IMR-90 (cell line): ENCODE measurements at regions not wholly inside any gene's neighbourhood (a gene's known extent, or its start where the extent isn't known, plus 50 kb on each side); places are given as distances from the start of the nearest gene placed in this dataset.

Source experiments
- ATAC-seq: fragments of 200-7000 bp; cut with Tn5 transposase; 2 replicates; pipeline ENCODE4 v1.9.1; 2020; ENCODE audit warnings: low read depth, mild to moderate bottlenecking, moderate library complexity
- BruUV-seq: library from RNA; stranded (reverse); fragments of 400-500 nt; replicated peaks from 2 replicates; lab custom pipeline; 2021; lab: Mats Ljungman, UMichigan
- CTCF ChIA-PET: fragments of 300-600 bp; formaldehyde crosslinking; extraction: SDS; loops from one replicate; lab custom pipeline; 2021; ENCODE audit warnings: antibody characterized with exemption; lab: Yijun Ruan, JAX
- POLR2A ChIA-PET: fragments of 300-600 bp; sonication (Branson Sonifier 250); formaldehyde crosslinking; loops from one replicate; lab custom pipeline; 2022; ENCODE audit warnings: antibody characterized with exemption; ENCODE audit not compliant: unreplicated experiment; lab: Charles Lee
- DNase-seq: peaks from one replicate; pipeline ENCODE4 v3.0.0; 2013
- H2AFZ ChIP-seq: replicated peaks from 2 replicates; pipeline ENCODE3; 2013; ENCODE audit warnings: low read length, mild to moderate bottlenecking; ENCODE audit not compliant: poor library complexity
- H2AK5ac ChIP-seq: 2 replicates; pipeline ENCODE4 v1.6.1; 2013; ENCODE audit warnings: low read depth, low read length, inconsistent platforms
- H2AK9ac ChIP-seq: replicated peaks from 2 replicates; pipeline ENCODE3; 2013; ENCODE audit warnings: mild to moderate bottlenecking, low read depth, low read length, moderate library complexity; ENCODE audit not compliant: poor library complexity
- H2BK120ac ChIP-seq: 2 replicates; pipeline ENCODE4 v1.6.1; 2013; ENCODE audit warnings: low read depth, low read length, inconsistent platforms
- H2BK15ac ChIP-seq: 3 replicates; pipeline ENCODE4 v1.6.1; 2013; ENCODE audit warnings: low read depth, low read length, inconsistent platforms
- H2BK20ac ChIP-seq: 2 replicates; pipeline ENCODE4 v1.6.1; 2013; ENCODE audit warnings: low read depth, mild to moderate bottlenecking, inconsistent platforms, low read length, moderate library complexity
- H2BK5ac ChIP-seq: 2 replicates; pipeline ENCODE4 v1.6.1; 2013; ENCODE audit warnings: mild to moderate bottlenecking, low read depth, low read length, inconsistent platforms; ENCODE audit not compliant: poor library complexity, severe bottlenecking
- H3K14ac ChIP-seq: replicated peaks from 2 replicates; pipeline ENCODE4 v1.6.1; 2013; ENCODE audit warnings: low read depth, low read length, inconsistent platforms
- H3K18ac ChIP-seq: 2 replicates; pipeline ENCODE4 v1.6.1; 2013; ENCODE audit warnings: low read depth, low read length, control low read depth
- H3K23ac ChIP-seq: 2 replicates; pipeline ENCODE4 v1.6.1; 2013; ENCODE audit warnings: low read depth, low read length, inconsistent platforms
- H3K27ac ChIP-seq: 2 replicates; pipeline ENCODE4 v1.5.1; 2013; ENCODE audit warnings: mild to moderate bottlenecking, control low read depth, low read length; ENCODE audit not compliant: insufficient read depth
- H3K27me3 ChIP-seq: 2 replicates; pipeline ENCODE4 v1.6.1; 2013; ENCODE audit warnings: low read length; ENCODE audit not compliant: control insufficient read depth, insufficient read depth
- H3K36me3 ChIP-seq: 2 replicates; pipeline ENCODE4 v1.6.1; 2013; ENCODE audit warnings: low read length, mixed read lengths; ENCODE audit not compliant: control insufficient read depth, insufficient read depth
- H3K4ac ChIP-seq: 2 replicates; pipeline ENCODE4 v1.6.1; 2013; ENCODE audit warnings: low read depth, low read length, inconsistent platforms
- H3K4me1 ChIP-seq: 2 replicates; pipeline ENCODE4 v1.6.1; 2013; ENCODE audit warnings: low read length, mixed read lengths; ENCODE audit not compliant: control insufficient read depth, insufficient read depth
- H3K4me2 ChIP-seq: 2 replicates; pipeline ENCODE4 v1.6.1; 2013; ENCODE audit warnings: low read depth, mild to moderate bottlenecking, control low read depth, low read length, moderate library complexity
- H3K4me3 ChIP-seq: 2 replicates; pipeline ENCODE4 v1.5.1; 2013; ENCODE audit warnings: low read depth, mild to moderate bottlenecking, control low read depth, low read length, moderate library complexity; ENCODE audit not compliant: insufficient read depth
- H3K56ac ChIP-seq: 2 replicates; pipeline ENCODE4 v1.6.1; 2013; ENCODE audit warnings: low read length, inconsistent platforms; ENCODE audit not compliant: insufficient read depth; ENCODE audit errors: extremely low read depth
- H3K79me1 ChIP-seq, 2 experiments: 2 replicates each; pipeline ENCODE4 v1.6.1; 2013; ENCODE audit warnings: low read length in 2 of 2, inconsistent platforms in 1 of 2, low read depth in 1 of 2
- H3K9ac ChIP-seq: 2 replicates; pipeline ENCODE4 v1.6.1; 2013; ENCODE audit warnings: low read depth, low read length, control low read depth
- H3K9me1 ChIP-seq: 2 replicates; pipeline ENCODE4 v1.6.1; 2013; ENCODE audit warnings: low read length, inconsistent platforms; ENCODE audit not compliant: insufficient read depth
- H3K9me3 ChIP-seq: 2 replicates; pipeline ENCODE4 v1.6.1; 2013; ENCODE audit warnings: low read length; ENCODE audit not compliant: control insufficient read depth, insufficient read depth
- H4K20me1 ChIP-seq: 2 replicates; pipeline ENCODE4 v1.6.1; 2013; ENCODE audit warnings: low read length, inconsistent platforms; ENCODE audit not compliant: insufficient read depth
- H4K5ac ChIP-seq: 2 replicates; pipeline ENCODE4 v1.6.1; 2013; ENCODE audit warnings: mild to moderate bottlenecking, low read depth, low read length, control low read depth
- H4K8ac ChIP-seq, 2 experiments: 2 replicates each; pipeline ENCODE4 v1.6.1; 2013; ENCODE audit warnings: low read depth in 2 of 2, low read length in 2 of 2, control low read depth in 1 of 2, inconsistent platforms in 1 of 2
- H4K91ac ChIP-seq: 2 replicates; pipeline ENCODE4 v1.6.1; 2013; ENCODE audit warnings: low read depth, low read length, inconsistent platforms; ENCODE audit not compliant: insufficient read depth
- BHLHE40 ChIP-seq: fragments of 150-350 bp; IDR thresholded peaks from 2 replicates; pipeline ENCODE4 v1.6.1; 2016; ENCODE audit warnings: mild to moderate bottlenecking, low read depth, low read length
- CEBPB ChIP-seq: IDR thresholded peaks from 2 replicates; pipeline ENCODE4 v1.6.1; 2012; ENCODE audit warnings: low read depth, low read length, improper control_type of control experiment
- CHD1 ChIP-seq: IDR thresholded peaks from 2 replicates; pipeline ENCODE4 v1.6.1; 2012; ENCODE audit warnings: low read depth, low read length, improper control_type of control experiment
- CTCF ChIP-seq: conservative IDR thresholded peaks from 2 replicates; pipeline ENCODE4 v1.5.1; 2012; ENCODE audit warnings: mild to moderate bottlenecking, low read depth, low read length, improper control_type of control experiment
- ELK1 ChIP-seq: fragments of 150-350 bp; IDR thresholded peaks from 2 replicates; pipeline ENCODE4 v1.6.1; 2016; ENCODE audit warnings: low read depth, mild to moderate bottlenecking, low read length, moderate library complexity, borderline replicate concordance
- FOS ChIP-seq: fragments of 150-350 bp; IDR thresholded peaks from 2 replicates; pipeline ENCODE4 v1.6.1; 2016; ENCODE audit warnings: low read depth, low read length
- MAFK ChIP-seq: IDR thresholded peaks from 2 replicates; pipeline ENCODE4 v1.6.1; 2012; ENCODE audit warnings: low read depth, low read length, improper control_type of control experiment
- MAZ ChIP-seq: IDR thresholded peaks from 2 replicates; pipeline ENCODE4 v1.6.1; 2012; ENCODE audit warnings: low read depth, mild to moderate bottlenecking, low read length, improper control_type of control experiment, moderate library complexity, borderline replicate concordance
- MXI1 ChIP-seq: IDR thresholded peaks from 2 replicates; pipeline ENCODE4 v1.6.1; 2012; ENCODE audit warnings: low read depth, mild to moderate bottlenecking, low read length, moderate library complexity, borderline replicate concordance
- NFE2L2 ChIP-seq: fragments of 150-350 bp; IDR thresholded peaks from 2 replicates; pipeline ENCODE4 v1.6.1; 2016; ENCODE audit warnings: low read depth, mild to moderate bottlenecking, low read length
- POLR2A ChIP-seq: IDR thresholded peaks from 2 replicates; pipeline ENCODE4 v1.6.1; 2012; ENCODE audit warnings: mild to moderate bottlenecking, low read depth, low read length
- RAD21 ChIP-seq: IDR thresholded peaks from 2 replicates; pipeline ENCODE4 v1.6.1; 2012; ENCODE audit warnings: low read length, improper control_type of control experiment
- RCOR1 ChIP-seq: IDR thresholded peaks from 2 replicates; pipeline ENCODE4 v1.6.1; 2012; ENCODE audit warnings: mild to moderate bottlenecking, low read length, improper control_type of control experiment; ENCODE audit not compliant: insufficient replicate concordance
- RFX5 ChIP-seq: IDR thresholded peaks from 2 replicates; pipeline ENCODE4 v1.8.0; 2012; ENCODE audit warnings: low read depth, mild to moderate bottlenecking, low read length, moderate library complexity
- SMC3 ChIP-seq: fragments of 150-350 bp; IDR thresholded peaks from 2 replicates; pipeline ENCODE4 v1.6.1; 2016; ENCODE audit warnings: low read depth, mild to moderate bottlenecking, antibody characterized with exemption, low read length, moderate library complexity
- USF2 ChIP-seq: fragments of 150-350 bp; IDR thresholded peaks from 2 replicates; pipeline ENCODE4 v1.6.1; 2017; ENCODE audit warnings: mild to moderate bottlenecking, antibody characterized with exemption, low read length, low read depth
- WGBS, 2 experiments: methylation state at CpG; one replicate each; pipeline versions ENCODE4 v1.1.5 to v1.1.7; 2013; ENCODE audit warnings: missing lambda C conversion rate in 2 of 2; ENCODE audit not compliant: insufficient read length in 1 of 2; ENCODE audit errors: extremely low coverage in 2 of 2; 5-methylcytosine and 5-hydroxymethylcytosine counted together
- dilution Hi-C: fragments of 300-500 bp; cut with HindIII; formaldehyde crosslinking; loops from one replicate; pipeline ENCODE4 v1.14.3; 2018; ENCODE audit warnings: low sequenced_read_pairs; ENCODE audit not compliant: unreplicated experiment
- in situ Hi-C: fragments of 300-500 bp; cut with MboI; formaldehyde crosslinking; loops from 3 replicates; pipeline ENCODE4 v1.14.3; 2019; ENCODE audit warnings: low sequenced_read_pairs, inconsistent platforms, mixed read lengths
- intact Hi-C: fragments of 100-400 bp; cut with micrococcal nuclease; formaldehyde crosslinking; loops from 2 replicates; pipeline ENCODE4 v1.10.0; 2022

GRCh38 chr2:5332925-5333324 is 359.3 kb upstream of the SOX11 start:
- no peak for ATAC-seq
- BruUV-seq: no TSS peak

More at GRCh38 chr2:5332925-5333324, 359.3 kb upstream of the SOX11 start:
- TF ChIP-seq FOS (no peak), MAFK (no peak), CHD1 (no peak), RAD21 (no peak), BHLHE40 (no peak), MAZ (no peak), RFX5 (no peak), SMC3 (no peak), MXI1 (no peak), RCOR1 (no peak), ELK1 (no peak), NFE2L2 (no peak), USF2 (no peak), CTCF (no peak), CEBPB (no peak), POLR2A (no peak)
- Histone ChIP-seq H3K9me3 (peaks cover 23% of the 10 kb centered on the region), H3K4me1 (no peaks in the 10 kb centered on the region), H2BK5ac (no peak overlapping the region), H4K91ac (no peak overlapping the region), H2AFZ (no peak overlapping the region), H3K23ac (no peak overlapping the region), H3K27ac (no peak overlapping the region), H4K5ac (no peak overlapping the region), H2AK9ac (no peak overlapping the region), H3K9me1 (no peaks in the 10 kb centered on the region), H2BK120ac (no peak overlapping the region), H2AK5ac (no peak overlapping the region), H2BK20ac (no peak overlapping the region), H3K9ac (no peak overlapping the region), H2BK15ac (no peak overlapping the region), H4K20me1 (no peaks in the 10 kb centered on the region), H3K14ac (no peak overlapping the region), H3K4me2 (no peak overlapping the region), H3K36me3 (no peaks in the 10 kb centered on the region), H4K8ac (no peak overlapping the region), H3K56ac (no peak overlapping the region), H3K18ac (no peak overlapping the region), H3K4ac (no peak overlapping the region), H3K79me1 (no peaks in the 10 kb centered on the region), H3K4me3 (no peak overlapping the region), H3K27me3 (no peaks in the 10 kb centered on the region)
- in situ Hi-C loops (no loop called here), dilution Hi-C loops (no loop called here), intact Hi-C loops (no loop called here)
- no peak for DNase-seq
- WGBS, 2 experiments: no CpG with 5 or more reads among the region's 3 CpGs
- ChIA-PET POLR2A (no interaction called here), CTCF (no interaction called here)
